ENCODE measurements at regions not wholly inside any gene's neighbourhood (a gene's known extent, or its start where the extent isn't known, plus 50 kb on each side); places are given as distances from the start of the nearest gene placed in this dataset.

- Histone ChIP-seq H3K9me3 (no peaks in the 10 kb centered on the region), H3K4me3 (no peak overlapping the region), H3K27me3 (no peaks in the 10 kb centered on the region), H3K27ac (no peak overlapping the region), H3K36me3 (no peaks in the 10 kb centered on the region), H3K4me1 (no peaks in the 10 kb centered on the region)
- DNase-seq (no peak), ATAC-seq (no peak)
- no peak for TF ChIP-seq CTCF (IDR thresholded peaks at IDR 0.05)
- intact Hi-C loops (cut with DNase I) = no loop called here
Measured at GRCh38 chr14:89646971-89647370, 229.9 kb upstream of the FOXN3 start.

GRCh38 chr14:89644641-89645040 lies 227.6 kb upstream of the FOXN3 start:
- no peak for ATAC-seq
- no peak for TF ChIP-seq CTCF (IDR thresholded peaks at IDR 0.05)
- no peak overlapping the region for H3K4me3 ChIP-seq
- H3K27ac ChIP-seq = no peak overlapping the region
- H3K27me3 ChIP-seq = no peaks in the 10 kb centered on the region
- no peaks in the 10 kb centered on the region for H3K4me1 ChIP-seq
- intact Hi-C loops (cut with DNase I) = no loop called here
- no peaks in the 10 kb centered on the region for H3K9me3 ChIP-seq
- DNase-seq = no peak
- H3K36me3 ChIP-seq = no peaks in the 10 kb centered on the region

- Histone ChIP-seq H3K4me3 (no peak overlapping the region), H3K27me3 (no peaks in the 10 kb centered on the region), H3K9me3 (peaks cover 0 to 2% of the 10 kb centered on the region in 2 donors), H3K36me3 (no peaks in the 10 kb centered on the region), H3K27ac (no peak overlapping the region), H3K4me1 (no peaks in the 10 kb centered on the region)
- intact Hi-C loops (cut with DNase I) = no loop called here
- no peak for ATAC-seq
- DNase-seq = no peak
- no peak for TF ChIP-seq CTCF (IDR thresholded peaks at IDR 0.05)
Measured at GRCh38 chr14:89641495-89642175, 224.6 kb upstream of the FOXN3 start.

GRCh38 chr14:89640141-89640540 lies 223.1 kb upstream of the FOXN3 start:
- H3K27me3 ChIP-seq = no peaks in the 10 kb centered on the region
- DNase-seq (no peak), ATAC-seq (no peak)
- H3K4me3 ChIP-seq = no peak overlapping the region
- intact Hi-C loops (cut with DNase I) = no loop called here
- peaks cover 0 to 2% of the 10 kb centered on the region in 2 donors for H3K9me3 ChIP-seq
- no peaks in the 10 kb centered on the region for H3K4me1 ChIP-seq
- no peak overlapping the region for H3K27ac ChIP-seq
- H3K36me3 ChIP-seq = no peaks in the 10 kb centered on the region
- TF ChIP-seq CTCF (IDR thresholded peaks at IDR 0.05) = no peak

GRCh38 chr14:89639687-89640086 lies 222.7 kb upstream of the FOXN3 start:
- intact Hi-C loops (cut with DNase I) = no loop called here
- ATAC-seq (no peak), DNase-seq (no peak)
- Histone ChIP-seq H3K4me1 (no peaks in the 10 kb centered on the region), H3K4me3 (no peak overlapping the region), H3K9me3 (peaks cover 0 to 2% of the 10 kb centered on the region in 2 donors), H3K27me3 (no peaks in the 10 kb centered on the region), H3K27ac (no peak overlapping the region), H3K36me3 (no peaks in the 10 kb centered on the region)
- TF ChIP-seq CTCF (IDR thresholded peaks at IDR 0.05) = no peak

Data from left lung (tissue), 4 donors.